ENCODE measurements at regions not wholly inside any gene's neighbourhood (a gene's known extent, or its start where the extent isn't known, plus 50 kb on each side); places are given as distances from the start of the nearest gene placed in this dataset.
A peak's percentile ranks its signal among the peaks of the same experiment; 100 is the strongest.

- DNase-seq (ENCODE audit: low read depth), result no peak
Measured at GRCh38 chr9:103617046-103617445, 477.1 kb upstream of the SMC2 start.

GRCh38 chr9:103625161-103625804 lies 468.8 kb upstream of the SMC2 start:
- no peak for DNase-seq (ENCODE audit: low read depth)

GRCh38 chr9:103627731-103628130 lies 466.4 kb upstream of the SMC2 start:
- no peak for DNase-seq (ENCODE audit: low read depth)

GRCh38 chr9:103649086-103649485 lies 445.0 kb upstream of the SMC2 start:
- DNase-seq (ENCODE audit: low read depth), result no peak

GRCh38 chr9:103658156-103658555 lies 436.0 kb upstream of the SMC2 start:
- no peak for DNase-seq (ENCODE audit: low read depth)

GRCh38 chr9:103660830-103661229 lies 433.3 kb upstream of the SMC2 start:
- DNase-seq (ENCODE audit: low read depth), result no peak

- DNase-seq (ENCODE audit: low read depth), result peak; percentile 7
Measured at GRCh38 chr9:103661663-103662062, 432.4 kb upstream of the SMC2 start.

- no peak for DNase-seq (ENCODE audit: low read depth)
Measured at GRCh38 chr9:103669296-103669695, 424.8 kb upstream of the SMC2 start.

GRCh38 chr9:103674271-103674670 lies 419.8 kb upstream of the SMC2 start:
- no peak for DNase-seq (ENCODE audit: low read depth)

GRCh38 chr9:103680581-103680980 lies 413.5 kb upstream of the SMC2 start:
- no peak for DNase-seq (ENCODE audit: low read depth)

- DNase-seq (ENCODE audit: low read depth), result no peak
Measured at GRCh38 chr9:103681435-103681834, 412.7 kb upstream of the SMC2 start.

- DNase-seq (ENCODE audit: low read depth), result no peak
Measured at GRCh38 chr9:103700195-103700962, 393.7 kb upstream of the SMC2 start.

- no peak for DNase-seq (ENCODE audit: low read depth)
Measured at GRCh38 chr9:103702572-103702971, 391.5 kb upstream of the SMC2 start.

GRCh38 chr9:103707181-103707580 lies 386.9 kb upstream of the SMC2 start:
- peak; percentile 2 for DNase-seq (ENCODE audit: low read depth)

- DNase-seq (ENCODE audit: low read depth), result no peak
Measured at GRCh38 chr9:103709366-103709765, 384.7 kb upstream of the SMC2 start.

- no peak for DNase-seq (ENCODE audit: low read depth)
Measured at GRCh38 chr9:103713631-103714030, 380.5 kb upstream of the SMC2 start.

GRCh38 chr9:103714992-103715391 lies 379.1 kb upstream of the SMC2 start:
- DNase-seq (ENCODE audit: low read depth), result no peak

GRCh38 chr9:103721056-103721455 lies 373.1 kb upstream of the SMC2 start:
- no peak for DNase-seq (ENCODE audit: low read depth)

GRCh38 chr9:103730866-103731265 lies 363.2 kb upstream of the SMC2 start:
- DNase-seq (ENCODE audit: low read depth), result no peak

GRCh38 chr9:103731541-103731940 lies 362.6 kb upstream of the SMC2 start:
- DNase-seq (ENCODE audit: low read depth), result no peak

GRCh38 chr9:103734471-103734870 lies 359.6 kb upstream of the SMC2 start:
- DNase-seq (ENCODE audit: low read depth), result no peak

GRCh38 chr9:103755441-103755840 lies 338.7 kb upstream of the SMC2 start:
- no peak for DNase-seq (ENCODE audit: low read depth)

GRCh38 chr9:103755986-103756385 lies 338.1 kb upstream of the SMC2 start:
- DNase-seq (ENCODE audit: low read depth), result no peak

GRCh38 chr9:103757062-103757461 lies 337.0 kb upstream of the SMC2 start:
- no peak for DNase-seq (ENCODE audit: low read depth)
